DND-41 (cell line): ENCODE measurements at regions not wholly inside any gene's neighbourhood (a gene's known extent, or its start where the extent isn't known, plus 50 kb on each side); places are given as distances from the start of the nearest gene placed in this dataset.

Experiments used
- EZH2 ChIP-seq: IDR thresholded peaks from 3 replicates; pipeline ENCODE4 v1.6.1; 2012; ENCODE audit warnings: borderline replicate concordance, low read depth, mild to moderate bottlenecking, moderate library complexity, low read length, inconsistent platforms; ENCODE audit not compliant: severe bottlenecking
- TF ChIP-seq, protein P1 (sequence below): IDR thresholded peaks from 2 replicates; pipeline ENCODE4 v1.5.1; 2012; ENCODE audit warnings: borderline replicate concordance, low read length, moderate library complexity, mild to moderate bottlenecking; ENCODE audit not compliant: poor library complexity, severe bottlenecking; ENCODE audit errors: extremely low read depth

DNA sequence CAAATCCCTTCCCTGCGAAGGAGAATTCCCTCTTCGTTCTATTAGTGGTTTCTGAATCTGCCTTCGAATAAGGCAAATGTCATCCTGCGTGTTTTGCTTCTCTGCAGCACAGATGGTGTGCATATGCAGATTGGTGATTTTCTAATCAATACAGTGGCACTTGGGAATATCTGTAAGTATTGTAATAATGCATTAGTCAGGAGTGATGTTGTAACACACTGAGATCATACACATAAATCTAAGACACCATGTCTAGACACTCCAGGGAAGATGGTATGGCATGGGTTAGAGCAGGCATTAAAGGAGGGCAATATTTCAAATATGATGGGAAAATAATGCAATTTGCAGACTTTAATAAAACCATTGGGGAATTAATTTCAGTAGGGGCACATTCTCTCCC lies 513.2 kb upstream of the PTBP2 start:
- TF ChIP-seq, protein P1, sequence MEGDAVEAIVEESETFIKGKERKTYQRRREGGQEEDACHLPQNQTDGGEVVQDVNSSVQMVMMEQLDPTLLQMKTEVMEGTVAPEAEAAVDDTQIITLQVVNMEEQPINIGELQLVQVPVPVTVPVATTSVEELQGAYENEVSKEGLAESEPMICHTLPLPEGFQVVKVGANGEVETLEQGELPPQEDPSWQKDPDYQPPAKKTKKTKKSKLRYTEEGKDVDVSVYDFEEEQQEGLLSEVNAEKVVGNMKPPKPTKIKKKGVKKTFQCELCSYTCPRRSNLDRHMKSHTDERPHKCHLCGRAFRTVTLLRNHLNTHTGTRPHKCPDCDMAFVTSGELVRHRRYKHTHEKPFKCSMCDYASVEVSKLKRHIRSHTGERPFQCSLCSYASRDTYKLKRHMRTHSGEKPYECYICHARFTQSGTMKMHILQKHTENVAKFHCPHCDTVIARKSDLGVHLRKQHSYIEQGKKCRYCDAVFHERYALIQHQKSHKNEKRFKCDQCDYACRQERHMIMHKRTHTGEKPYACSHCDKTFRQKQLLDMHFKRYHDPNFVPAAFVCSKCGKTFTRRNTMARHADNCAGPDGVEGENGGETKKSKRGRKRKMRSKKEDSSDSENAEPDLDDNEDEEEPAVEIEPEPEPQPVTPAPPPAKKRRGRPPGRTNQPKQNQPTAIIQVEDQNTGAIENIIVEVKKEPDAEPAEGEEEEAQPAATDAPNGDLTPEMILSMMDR: no peak
- no peak for TF ChIP-seq EZH2
